Activated T-cell treated with anti-CD3 and anti-CD28 coated beads, Interleukin-2, amount 50 U/mL, for 48 hours (primary cell): ENCODE measurements at regions not wholly inside any gene's neighbourhood (a gene's known extent, or its start where the extent isn't known, plus 50 kb on each side); places are given as distances from the start of the nearest gene placed in this dataset.
"Not testable (repeated sequence)": the region's sequence is repeated elsewhere in the genome, so short reads cannot be mapped to it uniquely, and the experiment has no call there.

ENCODE experiments used
- DNase-seq, 2 experiments: peaks; one replicate each; pipeline ENCODE4 v3.0.0-alpha.2; 2020

GRCh38 chr6:22164236-22164635 lies 132.6 kb downstream of the PRL start:
- no peak for DNase-seq

- DNase-seq, result not testable (repeated sequence)
Observed at GRCh38 chr6:22171006-22171405, 125.8 kb downstream of the PRL start.

GRCh38 chr6:22171885-22172284 lies 125.0 kb downstream of the PRL start:
- DNase-seq, result not testable (repeated sequence)

- no peak for DNase-seq
Observed at GRCh38 chr6:22173311-22173710, 123.5 kb downstream of the PRL start.

- DNase-seq, result not testable (repeated sequence)
Observed at GRCh38 chr6:22180250-22180649, 116.6 kb downstream of the PRL start.

- DNase-seq, result no peak
Observed at GRCh38 chr6:22184371-22184770, 112.5 kb downstream of the PRL start.

GRCh38 chr6:22189946-22190345 lies 106.9 kb downstream of the PRL start:
- DNase-seq, result no peak

GRCh38 chr6:22194188-22194921 lies 102.5 kb downstream of the PRL start:
- DNase-seq, result no peak

GRCh38 chr6:22199771-22200170 lies 97.1 kb downstream of the PRL start:
- no peak for DNase-seq

- no peak for DNase-seq
Observed at GRCh38 chr6:22204153-22204552, 92.7 kb downstream of the PRL start.

- DNase-seq, result no peak
Observed at GRCh38 chr6:22205266-22205665, 91.6 kb downstream of the PRL start.

- DNase-seq, result no peak
Observed at GRCh38 chr6:22206106-22206505, 90.7 kb downstream of the PRL start.

- no peak for DNase-seq
Observed at GRCh38 chr6:22208026-22208425, 88.8 kb downstream of the PRL start.

- no peak for DNase-seq
Observed at GRCh38 chr6:22214314-22214713, 82.5 kb downstream of the PRL start.

- not testable (repeated sequence) for DNase-seq
Observed at GRCh38 chr6:22215474-22215873, 81.4 kb downstream of the PRL start.

- DNase-seq, result no peak
Observed at GRCh38 chr6:22218410-22218809, 78.4 kb downstream of the PRL start.

- no peak for DNase-seq
Observed at GRCh38 chr6:22219925-22220324, 76.9 kb downstream of the PRL start.

- no peak for DNase-seq
Observed at GRCh38 chr6:22221211-22221610, 75.6 kb downstream of the PRL start.

GRCh38 chr6:22221630-22222029 lies 75.2 kb downstream of the PRL start:
- DNase-seq, result no peak

- DNase-seq, result no peak
Observed at GRCh38 chr6:22222469-22222868, 74.4 kb downstream of the PRL start.

GRCh38 chr6:22227824-22228610 lies 68.8 kb downstream of the PRL start:
- no peak for DNase-seq

GRCh38 chr6:22231050-22231449 lies 65.8 kb downstream of the PRL start:
- no peak for DNase-seq

- no peak for DNase-seq
Observed at GRCh38 chr6:22231616-22232015, 65.2 kb downstream of the PRL start.

- DNase-seq, result no peak
Observed at GRCh38 chr6:22236626-22237414, 60.0 kb downstream of the PRL start.
